Fibroblast of skin of left biceps (primary cell): ENCODE measurements at regions not wholly inside any gene's neighbourhood (a gene's known extent, or its start where the extent isn't known, plus 50 kb on each side); places are given as distances from the start of the nearest gene placed in this dataset.
A peak's percentile ranks its signal among the peaks of the same experiment; 100 is the strongest.

Source experiments
- DNase-seq, 2 experiments: peaks; one replicate each; pipeline ENCODE4 v3.0.0-alpha.2; 2013; ENCODE audit warnings: low read depth in 2 of 2

- DNase-seq = no peak
These were observed 519.1 kb downstream of the IQCM start for GRCh38 chr4:149296503-149296902.

DNA sequence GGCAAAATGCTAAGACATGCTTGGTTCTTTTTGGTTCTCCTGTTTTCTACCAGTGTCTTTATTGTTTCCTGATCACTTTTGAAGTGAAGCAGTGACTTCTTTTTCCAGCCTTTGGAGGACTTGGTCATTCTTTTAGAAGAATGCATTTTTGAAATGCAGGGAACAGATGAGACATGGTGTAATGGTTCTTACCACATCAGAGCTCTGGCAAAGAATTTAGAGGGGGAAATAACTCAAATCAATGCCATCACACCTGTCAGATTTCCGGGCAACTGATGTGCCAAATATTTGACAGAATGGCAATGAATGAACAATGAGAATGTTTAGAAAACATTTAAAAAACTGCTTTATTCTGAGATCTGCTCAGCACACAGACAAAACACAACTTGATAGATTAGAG, 519.6 kb downstream of the IQCM start:
- no peak for DNase-seq

GRCh38 chr4:149294601-149295000, 521.0 kb downstream of the IQCM start:
- DNase-seq = no peak

- no peak for DNase-seq
These were observed 522.5 kb downstream of the IQCM start for GRCh38 chr4:149293046-149293649.

DNA sequence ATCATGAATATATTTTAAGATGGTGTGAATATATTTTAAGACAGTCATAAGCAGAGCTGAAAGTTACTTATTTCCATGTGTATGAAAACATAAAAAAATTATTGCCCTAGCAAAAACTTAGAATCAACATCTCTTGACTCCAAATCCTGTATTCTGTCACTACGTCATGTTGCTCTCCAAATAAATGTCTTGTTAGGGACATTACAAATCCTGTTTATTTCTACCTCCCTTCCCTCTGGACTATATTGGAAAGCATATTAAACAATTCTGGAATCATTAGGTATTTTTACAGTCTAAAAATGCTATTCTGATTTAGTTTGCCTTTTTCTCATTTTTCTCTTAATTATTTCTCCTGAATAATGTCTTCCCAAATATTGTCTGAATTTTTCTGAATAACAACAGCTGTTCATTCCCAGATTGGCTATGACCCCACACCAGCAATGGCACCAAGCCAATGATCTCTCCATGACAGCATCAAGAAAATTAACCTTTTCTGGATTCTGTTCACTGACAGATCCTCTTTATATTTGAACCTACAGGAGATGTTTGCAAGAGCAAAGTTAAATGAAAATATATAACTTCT, 523.1 kb downstream of the IQCM start:
- no peak for DNase-seq

GRCh38 chr4:149291463-149291862, 524.2 kb downstream of the IQCM start:
- DNase-seq = no peak

GRCh38 chr4:149280806-149281205, 534.8 kb downstream of the IQCM start:
- no peak for DNase-seq

GRCh38 chr4:149279776-149280175, 535.9 kb downstream of the IQCM start:
- no peak for DNase-seq

DNA sequence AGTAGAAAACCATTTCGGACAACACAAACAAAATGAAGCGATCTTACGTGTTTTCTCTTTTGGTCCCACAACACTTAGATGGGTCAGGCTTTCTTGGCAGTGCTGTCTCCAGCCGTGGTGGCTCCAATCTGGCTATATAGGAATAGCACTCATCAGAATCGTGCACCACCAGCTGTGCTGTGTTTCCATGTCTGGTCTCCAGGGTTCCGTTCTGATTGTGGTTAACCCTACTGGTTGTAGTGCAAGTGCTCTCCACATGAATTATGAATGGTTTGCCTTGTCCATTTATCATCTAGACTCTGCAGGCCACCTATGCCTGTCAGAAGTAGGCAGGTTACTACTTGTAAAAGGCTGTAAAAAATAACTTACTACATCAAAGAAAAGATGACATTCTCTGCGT, 536.3 kb downstream of the IQCM start:
- no peak for DNase-seq

DNA sequence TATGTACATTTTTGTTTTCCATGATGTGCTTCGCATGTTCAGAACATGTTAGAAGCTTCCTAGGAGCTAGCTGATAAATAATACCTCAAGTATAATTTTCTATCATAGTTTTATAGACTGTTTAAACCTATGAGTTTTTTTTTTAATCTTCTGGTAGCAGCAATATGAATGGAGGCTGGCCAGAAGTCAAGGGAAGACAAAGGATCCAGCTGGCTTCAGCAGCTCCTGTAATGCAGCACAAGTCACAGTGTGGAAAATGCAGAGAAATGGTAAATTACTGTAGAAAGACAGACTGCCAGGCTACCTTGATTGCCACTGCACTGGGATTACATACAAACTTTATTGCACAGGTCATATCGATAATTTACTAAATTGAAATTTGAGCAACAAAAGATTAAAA, 537.9 kb downstream of the IQCM start:
- DNase-seq = no peak

DNA sequence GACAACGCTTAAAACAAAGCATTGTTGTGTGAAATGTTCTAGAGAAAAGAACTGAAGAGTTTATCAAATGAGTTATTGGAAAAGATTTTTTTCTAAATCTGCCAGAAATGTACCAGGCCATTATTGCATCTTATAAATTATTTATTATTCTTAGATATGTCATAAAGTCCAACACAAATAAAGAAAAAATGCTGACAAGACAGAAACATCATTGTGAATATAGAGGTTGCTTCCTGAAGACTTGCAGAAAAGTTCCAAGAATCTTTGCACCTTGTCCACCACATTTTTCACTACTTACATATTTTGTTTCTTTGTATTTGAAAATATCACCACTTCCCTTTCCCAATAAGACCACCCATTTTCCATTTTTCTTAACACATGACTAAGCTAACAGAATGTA, 545.8 kb downstream of the IQCM start:
- DNase-seq = no peak

GRCh38 chr4:149266301-149266700, 549.3 kb downstream of the IQCM start:
- no peak for DNase-seq

- no peak for DNase-seq
These were observed 550.0 kb downstream of the IQCM start for GRCh38 chr4:149265645-149266044.

DNA sequence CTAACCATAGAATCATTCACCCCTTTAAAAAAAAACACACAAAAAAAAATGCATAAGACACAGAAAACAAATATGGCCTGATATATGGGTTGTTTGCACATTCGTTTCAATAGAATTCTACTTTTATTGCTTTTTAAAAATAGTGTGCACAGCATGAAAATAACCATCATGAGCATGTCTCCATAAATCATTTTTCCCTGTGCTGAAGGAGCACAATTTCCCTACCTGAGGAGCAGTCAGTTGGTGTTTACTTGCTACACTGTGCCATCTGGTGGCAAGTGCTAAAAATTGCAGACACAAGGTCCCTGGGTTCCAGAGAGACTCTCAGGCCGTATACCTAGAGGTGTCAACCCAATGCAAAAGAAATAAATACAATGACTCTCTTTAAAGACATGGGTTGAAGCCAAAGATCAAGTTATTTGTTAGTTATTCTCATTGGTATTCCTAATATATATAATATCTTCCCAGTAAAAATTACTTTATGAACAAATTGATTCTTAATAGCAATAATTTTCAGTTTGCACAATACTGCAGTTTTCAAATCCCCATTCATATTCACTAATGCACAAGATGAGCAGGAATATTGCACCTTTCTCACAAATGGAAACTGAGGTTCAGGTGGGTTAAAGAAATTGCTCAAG, 551.4 kb downstream of the IQCM start:
- DNase-seq = peak; percentile 14 to 28

- DNase-seq = no peak
These were observed 567.4 kb downstream of the IQCM start for GRCh38 chr4:149248191-149248764.

DNA sequence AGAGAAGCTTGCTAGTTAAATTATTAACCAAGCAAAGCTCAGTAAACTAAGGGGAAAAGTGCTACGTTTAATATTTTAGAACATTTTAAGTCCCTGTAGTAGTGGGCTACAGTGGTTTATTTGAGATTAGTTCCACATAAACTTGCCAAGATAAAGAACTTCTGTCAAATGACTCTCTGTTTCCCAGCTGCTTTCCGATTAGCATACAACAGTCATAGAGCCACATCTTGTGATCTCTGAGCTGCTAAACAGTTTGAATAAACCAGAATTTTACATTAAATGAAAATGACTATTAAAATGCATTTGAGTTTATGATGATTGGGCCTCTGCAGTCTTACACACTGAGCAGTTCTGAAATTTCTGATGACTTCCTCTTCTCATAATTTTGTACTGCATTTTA, 568.5 kb downstream of the IQCM start:
- DNase-seq = no peak

- no peak for DNase-seq
These were observed 570.3 kb downstream of the IQCM start for GRCh38 chr4:149245333-149245732.

- no peak for DNase-seq
These were observed 577.5 kb downstream of the IQCM start for GRCh38 chr4:149238097-149238496.

- DNase-seq = no peak
These were observed 580.8 kb downstream of the IQCM start for GRCh38 chr4:149234798-149235197.

DNA sequence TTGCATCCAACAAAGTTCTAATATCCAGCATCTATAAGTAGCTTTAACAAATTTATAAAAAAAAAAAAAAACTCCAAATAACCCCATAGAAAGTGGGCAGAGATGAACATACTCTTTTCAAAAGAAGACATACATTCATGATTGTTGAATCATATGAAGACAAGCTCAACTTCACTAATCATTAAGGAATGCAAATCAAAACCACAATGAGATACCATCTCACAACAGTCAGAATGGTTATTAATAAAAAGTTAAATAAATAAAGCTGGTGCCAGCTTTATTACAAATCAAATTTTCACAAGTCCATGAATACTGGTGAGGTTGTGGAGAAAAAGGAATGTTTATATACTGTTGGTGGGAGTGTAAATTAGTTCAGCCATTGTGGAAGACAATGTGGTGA, 592.0 kb downstream of the IQCM start:
- DNase-seq = peak; percentile 17 to 32

GRCh38 chr4:149218672-149219071, 597.0 kb downstream of the IQCM start:
- no peak for DNase-seq

- DNase-seq = no peak
These were observed 601.3 kb downstream of the IQCM start for GRCh38 chr4:149214301-149214700.

DNA sequence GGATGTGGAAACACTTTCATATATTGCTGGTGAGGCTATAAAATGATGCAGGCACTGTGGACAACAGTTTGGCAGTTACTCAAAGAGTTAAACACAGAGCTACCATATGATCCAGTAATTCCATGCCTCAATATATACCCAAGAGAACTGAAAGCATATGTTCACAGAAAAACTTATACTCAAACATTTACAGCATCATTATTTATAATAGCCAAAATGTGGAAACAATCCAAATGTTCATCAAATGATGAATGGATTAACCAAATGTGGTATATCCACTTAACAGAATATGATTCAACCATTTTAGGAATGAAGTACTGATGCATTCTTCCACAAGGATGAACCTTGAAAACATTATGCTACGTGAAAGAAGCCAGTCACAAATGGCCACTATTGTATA, 603.8 kb downstream of the IQCM start:
- DNase-seq = peak; percentile 58 to 69
